HL-60/S4 (cell line): ENCODE measurements at regions not wholly inside any gene's neighbourhood (a gene's known extent, or its start where the extent isn't known, plus 50 kb on each side); places are given as distances from the start of the nearest gene placed in this dataset.

Source experiments
- in situ Hi-C: fragments of 300-500 bp; cut with MboI; formaldehyde crosslinking; loops from 2 replicates; pipeline ENCODE4 v1.14.3; 2022; ENCODE audit warnings: low sequenced_read_pairs

- in situ Hi-C loops = no loop called here
Observed at GRCh38 chr6:24987446-24988115, 51.8 kb upstream of the RIPOR2 start.

GRCh38 chr6:24988562-24988961, 52.8 kb upstream of the RIPOR2 start:
- in situ Hi-C loops = no loop called here

DNA sequence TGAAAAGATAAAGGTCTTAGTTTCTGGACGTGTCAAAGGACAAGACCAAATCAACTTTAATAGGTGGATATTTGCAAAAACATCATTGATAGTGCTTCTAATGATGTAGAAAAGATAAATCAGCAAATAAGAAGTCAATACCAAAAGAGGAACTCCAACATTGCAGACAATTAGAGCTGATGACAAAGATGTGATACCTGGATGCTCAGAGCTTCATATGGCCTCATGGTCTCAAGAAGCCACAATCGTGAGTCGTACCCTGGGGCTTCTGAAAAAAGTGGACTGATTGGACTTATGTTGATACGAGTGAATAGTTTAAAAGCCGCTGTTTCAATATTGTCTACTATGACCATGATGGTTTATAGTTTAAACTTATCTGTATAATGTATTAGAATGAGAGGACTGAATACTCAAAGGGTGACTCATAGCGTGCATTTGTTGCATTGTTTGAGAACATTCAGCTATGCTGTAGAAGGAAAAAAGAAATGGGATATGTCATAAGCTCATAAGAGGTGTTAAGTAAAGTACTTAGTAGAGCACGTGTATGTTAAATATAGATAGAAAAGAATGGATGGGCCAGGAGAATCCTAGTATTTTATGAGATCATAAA, 54.6 kb upstream of the RIPOR2 start:
- in situ Hi-C loops = no loop called here

DNA sequence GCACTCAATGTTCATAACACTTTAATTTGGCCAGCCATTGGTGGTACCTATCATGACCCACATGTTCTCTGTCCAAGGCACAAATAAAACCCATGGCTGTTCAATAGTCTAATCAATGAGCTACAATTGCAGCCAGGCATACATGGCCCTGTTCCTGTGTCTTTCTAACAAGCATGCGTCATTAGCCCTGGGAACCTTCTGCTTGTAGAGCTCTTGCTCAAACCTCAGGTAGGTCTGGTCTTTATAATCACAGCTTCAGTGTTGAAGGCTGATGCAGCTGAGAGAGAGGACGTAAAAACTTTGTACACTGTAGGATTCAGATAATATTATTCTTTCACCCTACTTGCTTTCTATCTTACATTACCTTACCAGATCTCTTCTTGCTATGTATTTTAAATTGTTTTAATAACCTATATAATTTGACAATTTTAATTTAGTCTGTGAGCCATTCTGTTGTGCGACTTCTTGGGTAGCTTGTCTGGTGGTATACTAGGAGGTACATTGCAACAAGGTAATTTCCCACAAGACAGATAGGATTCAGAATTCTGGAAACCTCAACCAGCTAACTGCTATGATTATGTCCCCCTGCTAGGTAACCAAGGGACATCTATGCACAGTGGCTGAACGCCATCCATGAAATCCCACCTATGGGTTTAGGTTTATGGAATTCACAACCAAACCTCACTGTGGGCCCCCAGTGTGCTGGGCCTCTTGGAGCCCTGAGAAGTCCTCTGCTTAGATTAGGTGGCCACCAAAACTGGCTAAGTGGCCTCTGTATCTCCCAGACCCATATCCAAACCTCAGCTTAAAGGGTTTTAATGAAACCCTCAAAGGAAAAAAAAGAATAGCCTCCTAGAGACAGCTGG, 55.4 kb upstream of the RIPOR2 start:
- in situ Hi-C loops = no loop called here

DNA sequence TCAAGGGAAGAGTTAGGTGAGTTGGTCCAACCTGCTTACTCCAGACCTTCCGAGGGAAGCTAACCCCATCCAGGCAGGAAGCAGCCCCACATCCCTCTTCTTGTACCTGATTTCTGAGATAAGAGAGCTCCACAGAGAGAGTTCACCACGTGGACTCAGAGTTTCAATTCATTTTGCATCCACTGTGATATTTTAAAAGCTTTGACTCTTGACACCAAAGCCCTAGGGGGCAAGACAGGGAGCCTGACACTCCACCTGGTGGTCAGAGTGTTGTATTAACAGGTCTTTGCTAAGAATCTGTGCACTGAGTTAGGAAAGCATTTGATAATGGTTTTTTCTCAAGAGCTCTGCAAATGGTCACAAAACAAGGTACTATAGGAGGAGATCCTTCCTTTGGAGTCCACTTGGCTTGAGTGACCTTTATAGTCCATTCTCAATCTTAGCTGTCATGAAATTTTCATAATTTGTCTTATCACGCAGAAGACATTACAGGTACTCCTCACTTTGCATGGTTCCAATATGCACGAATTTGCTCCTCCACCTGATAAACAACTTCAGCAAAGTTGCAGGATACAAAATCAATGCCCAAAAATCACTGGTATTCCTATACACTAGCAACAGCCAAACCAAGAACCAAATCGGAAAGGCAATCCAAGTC, 56.2 kb upstream of the RIPOR2 start:
- in situ Hi-C loops = no loop called here

- in situ Hi-C loops = no loop called here
Observed at GRCh38 chr6:24994812-24995211, 59.1 kb upstream of the RIPOR2 start.

DNA sequence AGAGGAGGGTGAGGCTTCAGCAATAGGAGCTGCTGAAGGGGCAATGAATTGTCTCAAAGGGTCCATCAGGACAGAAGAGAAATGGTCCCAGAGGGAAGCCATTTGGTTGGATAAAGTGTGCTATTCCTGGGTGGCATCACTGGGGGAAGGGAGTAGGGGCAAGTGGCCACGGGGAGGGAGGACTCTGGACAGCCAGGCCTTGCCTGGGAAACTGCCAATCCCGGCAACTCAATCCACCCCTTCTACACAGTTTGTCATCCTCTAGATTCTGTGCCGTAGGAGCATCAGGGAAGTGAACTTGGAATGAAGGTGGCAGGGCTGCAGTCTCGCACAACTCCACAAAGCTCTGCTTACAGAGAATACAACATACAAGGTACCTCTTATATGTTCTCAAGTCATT, 59.5 kb upstream of the RIPOR2 start:
- in situ Hi-C loops = no loop called here

GRCh38 chr6:24996269-24996836, 60.6 kb upstream of the RIPOR2 start:
- in situ Hi-C loops = no loop called here

DNA sequence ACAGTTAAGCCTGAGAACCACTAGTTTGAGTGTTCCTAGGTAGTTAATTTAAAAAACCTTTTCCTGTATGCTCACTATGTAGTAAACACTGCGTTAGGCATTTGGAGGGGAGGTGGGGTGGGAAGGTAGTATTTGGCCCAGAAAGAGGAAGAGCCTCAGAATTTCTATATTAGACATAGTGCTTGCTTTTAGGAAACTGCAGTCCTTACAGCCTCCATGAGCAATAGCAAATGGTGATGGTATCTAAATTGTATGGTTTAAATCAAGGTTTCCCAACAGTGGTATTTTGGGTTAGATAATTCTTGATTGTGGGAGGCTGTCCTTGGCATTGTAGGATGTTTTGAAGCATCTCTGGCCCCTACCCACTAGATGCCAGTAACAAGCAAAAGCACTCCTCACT, 61.5 kb upstream of the RIPOR2 start:
- in situ Hi-C loops = no loop called here

- in situ Hi-C loops = no loop called here
Observed at GRCh38 chr6:24997905-24998304, 62.1 kb upstream of the RIPOR2 start.

- in situ Hi-C loops = no loop called here
Observed at GRCh38 chr6:25002326-25003091, 66.7 kb upstream of the RIPOR2 start.

DNA sequence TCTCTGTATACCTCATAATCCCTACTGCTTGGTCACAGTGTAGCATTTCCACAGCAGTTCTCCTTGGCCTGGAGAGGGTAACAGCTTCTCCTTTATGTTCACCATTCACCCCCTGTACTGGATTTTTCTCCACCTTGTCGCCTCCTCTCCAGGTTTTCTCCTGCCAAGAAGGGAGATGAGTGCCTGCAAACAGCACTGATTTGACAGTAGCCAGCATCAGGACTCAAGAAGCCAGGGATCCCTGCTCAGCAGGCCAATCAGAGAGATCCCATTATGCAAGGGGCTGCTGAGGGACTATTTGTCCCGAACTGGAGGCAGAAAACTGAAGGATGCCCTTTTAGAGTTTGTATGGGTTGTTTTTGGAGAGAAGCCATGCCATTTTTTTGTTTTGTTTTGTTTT, 68.6 kb upstream of the RIPOR2 start:
- in situ Hi-C loops = no loop called here

DNA sequence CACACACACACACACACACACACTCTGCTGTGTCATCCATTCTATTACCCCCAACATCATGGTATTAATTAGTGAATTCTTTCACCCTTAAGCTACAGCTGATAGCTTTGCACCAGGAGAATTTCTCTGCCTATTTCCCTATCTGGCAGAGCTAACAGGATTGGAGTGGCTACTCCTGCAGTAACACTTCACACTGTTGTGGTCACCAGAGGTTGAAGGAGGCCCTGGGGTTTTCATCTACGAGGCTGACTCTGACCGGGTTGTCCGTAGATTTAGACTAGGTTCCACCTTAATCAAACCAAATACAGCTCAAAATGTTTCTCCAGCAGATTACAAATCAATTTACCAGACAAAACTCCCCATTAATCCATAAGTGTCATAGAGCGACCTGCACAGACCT, 69.2 kb upstream of the RIPOR2 start:
- in situ Hi-C loops = no loop called here

GRCh38 chr6:25006075-25006474, 70.3 kb upstream of the RIPOR2 start:
- in situ Hi-C loops = no loop called here

DNA sequence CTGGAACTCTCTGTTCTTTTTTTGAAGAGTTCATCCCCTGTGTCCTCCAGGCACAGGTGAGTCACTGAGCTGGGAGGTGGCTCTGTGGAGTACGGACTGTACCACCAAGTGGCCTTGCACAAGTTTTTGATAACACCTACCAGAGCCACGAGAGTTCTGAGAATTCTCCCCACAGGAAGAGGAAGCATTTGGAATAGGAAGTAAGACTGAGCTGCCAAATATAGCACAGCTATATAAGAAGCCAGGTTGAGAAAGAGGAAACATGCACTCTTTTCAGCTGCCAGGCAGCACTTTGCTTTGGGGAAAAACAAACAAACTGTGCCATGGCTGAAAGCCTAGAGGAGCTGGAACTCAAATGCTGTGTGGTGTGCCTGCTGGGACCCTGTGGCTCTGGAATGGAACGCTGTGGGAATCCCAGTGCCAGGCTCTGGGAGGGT, 70.8 kb upstream of the RIPOR2 start:
- in situ Hi-C loops = no loop called here

DNA sequence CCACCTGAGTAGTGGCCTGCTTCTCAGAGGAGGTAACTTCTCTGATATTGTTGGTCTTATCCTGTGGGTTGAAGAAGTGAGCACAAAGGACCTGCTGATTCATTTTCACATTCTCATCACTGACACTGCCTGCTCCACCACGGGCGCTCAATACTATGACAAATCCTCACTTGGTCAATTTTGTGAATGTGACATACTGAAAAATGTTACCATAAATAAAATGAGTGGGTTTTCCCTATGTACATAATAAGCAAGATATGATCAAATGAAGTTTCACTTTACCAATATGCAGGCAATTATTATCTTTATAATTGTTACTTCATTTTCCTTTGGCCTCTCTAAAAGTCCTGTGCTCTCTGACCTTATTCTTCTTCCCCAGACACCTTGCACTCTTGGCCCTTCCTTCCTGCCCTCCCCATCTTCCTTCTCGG, 71.5 kb upstream of the RIPOR2 start:
- in situ Hi-C loops = no loop called here

DNA sequence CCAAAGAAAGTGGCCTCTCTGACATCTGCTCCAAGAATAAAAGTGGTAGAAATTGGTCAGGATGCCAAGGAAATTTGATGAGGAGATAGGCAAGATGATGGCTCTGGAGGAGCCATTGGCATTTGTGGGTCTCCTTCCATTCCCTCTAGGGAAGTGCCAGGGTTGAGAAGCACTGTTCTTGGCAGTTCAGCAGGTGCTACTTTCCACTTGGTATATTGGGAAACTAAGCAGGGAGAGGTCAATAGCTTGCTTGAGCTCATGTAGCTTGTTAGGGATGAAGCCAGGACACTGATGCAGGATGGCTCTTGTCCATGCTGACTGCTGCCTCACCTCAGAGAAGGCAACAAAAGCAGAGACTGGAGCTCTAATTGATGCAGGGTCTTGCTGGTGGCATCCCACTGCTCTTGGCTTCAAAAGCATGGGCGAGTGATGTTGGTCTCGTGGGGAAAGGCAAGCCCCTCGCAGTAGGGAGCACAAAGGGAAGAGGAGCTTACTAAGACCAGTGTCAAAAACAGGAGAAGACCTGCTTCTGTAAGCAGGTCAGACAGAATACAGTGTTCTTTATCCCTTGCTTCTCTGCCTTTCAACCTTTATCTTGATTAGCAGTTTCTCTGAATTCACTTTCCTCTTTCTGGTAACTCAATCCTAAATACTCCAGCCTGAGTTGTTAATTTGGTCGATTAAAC, 73.1 kb upstream of the RIPOR2 start:
- in situ Hi-C loops = no loop called here

GRCh38 chr6:25009393-25009710, 73.6 kb upstream of the RIPOR2 start:
- in situ Hi-C loops = no loop called here

GRCh38 chr6:25010176-25010575, 74.4 kb upstream of the RIPOR2 start:
- in situ Hi-C loops = loop anchor here (10.0 kb wide), 1 partner anchor 155 kb away; no protein-coding TSS in a partner anchor
